GM19467 (cell line): ENCODE measurements at regions not wholly inside any gene's neighbourhood (a gene's known extent, or its start where the extent isn't known, plus 50 kb on each side); places are given as distances from the start of the nearest gene placed in this dataset.
"Not testable (repeated sequence)": the region's sequence is repeated elsewhere in the genome, so short reads cannot be mapped to it uniquely, and the experiment has no call there.

Experiments used
- ATAC-seq: cut with Tn5 transposase; IDR thresholded peaks from one replicate; pipeline ENCODE4 v1.9.1; 2021; ENCODE audit warnings: mild to moderate bottlenecking, moderate library complexity; ENCODE audit not compliant: unreplicated experiment

GRCh38 chr9:63912451-63912850 is 1372.6 kb downstream of the FOXD4L5 start:
- not testable (repeated sequence) for ATAC-seq

DNA sequence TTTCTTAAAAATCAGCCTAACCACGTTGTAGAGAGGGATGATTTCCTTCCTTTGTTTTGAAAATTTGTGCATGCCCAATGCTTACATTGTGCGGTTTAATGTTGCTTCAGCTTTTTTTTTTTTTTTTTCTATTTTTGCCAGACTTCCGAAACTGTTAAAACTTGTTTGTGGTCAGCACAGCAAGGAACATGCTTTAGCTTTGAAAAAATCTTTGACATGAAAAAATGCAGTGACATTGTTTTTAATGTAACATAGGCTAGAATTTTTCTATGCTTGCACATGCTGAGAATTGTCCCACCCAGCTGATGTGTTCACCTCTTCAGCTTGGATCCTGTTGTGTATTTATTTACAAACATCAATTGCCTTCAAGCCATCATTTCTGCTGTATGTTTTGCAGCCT is 1375.9 kb downstream of the FOXD4L5 start:
- ATAC-seq = not testable (repeated sequence)

GRCh38 chr9:63899637-63900190 is 1385.3 kb downstream of the FOXD4L5 start:
- not testable (repeated sequence) for ATAC-seq

DNA sequence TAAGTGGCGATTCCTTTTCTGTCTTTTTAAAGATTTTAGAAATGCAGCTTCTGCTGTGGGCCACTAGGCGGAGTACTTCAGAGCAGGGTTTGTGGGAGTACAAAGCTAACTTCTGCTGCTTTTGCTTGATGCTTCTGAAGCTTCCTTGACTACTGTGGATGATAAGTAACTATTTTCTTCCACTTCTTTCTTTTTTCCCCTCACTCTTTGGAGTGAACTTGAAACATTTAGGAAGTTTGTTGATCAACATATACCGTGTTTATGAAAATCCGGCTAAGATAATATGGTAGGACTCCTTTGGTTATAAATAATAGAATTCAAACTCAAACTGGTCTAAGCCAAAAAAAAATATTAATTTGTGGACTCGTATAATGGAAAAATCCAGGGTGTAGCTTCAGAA is 1403.6 kb downstream of the FOXD4L5 start:
- ATAC-seq = not testable (repeated sequence)

GRCh38 chr9:63876380-63876779 is 1408.6 kb downstream of the FOXD4L5 start:
- not testable (repeated sequence) for ATAC-seq

- ATAC-seq = no peak
Observed at GRCh38 chr9:63859475-63860215, 1425.4 kb downstream of the FOXD4L5 start.

DNA sequence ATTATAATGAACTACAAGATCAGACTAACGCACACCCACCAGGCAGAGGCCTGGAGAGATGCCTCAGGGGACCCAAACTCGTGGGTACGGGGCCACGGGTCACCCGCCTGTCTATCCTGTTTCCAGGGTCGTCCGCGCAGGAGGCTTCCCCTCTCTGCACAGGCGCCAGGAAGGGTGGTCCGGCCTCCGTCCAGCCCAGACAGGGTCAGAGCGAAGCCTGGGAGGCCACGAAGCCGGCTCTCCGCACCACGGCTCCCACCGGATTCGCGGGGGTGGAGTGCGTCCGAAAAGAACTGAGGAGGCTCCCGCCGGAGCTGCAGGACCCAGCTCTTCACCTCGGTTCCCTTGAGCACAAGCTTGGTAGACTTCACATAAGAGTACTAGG is 1425.9 kb downstream of the FOXD4L5 start:
- ATAC-seq = not testable (repeated sequence)

DNA sequence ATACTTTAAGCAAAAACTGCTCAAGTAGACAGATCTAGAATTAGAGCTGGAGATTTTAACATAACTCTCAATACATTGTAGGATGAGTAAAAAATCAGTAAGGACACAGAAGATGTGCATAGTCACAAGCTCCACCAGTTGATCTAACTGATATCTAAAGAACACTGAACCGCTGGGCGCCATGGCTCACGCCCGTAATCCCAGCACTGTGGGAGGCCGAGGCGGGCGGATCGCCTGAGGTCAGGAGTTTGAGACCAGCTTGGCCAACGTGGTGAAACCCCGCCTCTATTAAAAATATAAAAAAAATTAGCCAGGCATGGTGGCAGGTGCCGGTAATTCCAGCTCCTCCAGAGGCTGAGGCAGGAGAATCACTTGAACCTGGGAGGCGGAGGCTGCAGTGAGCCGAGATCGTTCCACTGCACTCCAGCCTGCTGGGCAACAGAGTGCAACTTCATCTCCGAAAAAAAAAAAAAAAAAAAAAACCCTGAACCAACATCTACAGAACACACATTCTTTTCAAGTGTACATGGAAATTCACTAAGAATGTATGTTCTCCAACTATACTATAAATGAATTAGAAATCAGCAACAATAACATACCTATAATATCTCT is 1431.8 kb downstream of the FOXD4L5 start:
- not testable (repeated sequence) for ATAC-seq

DNA sequence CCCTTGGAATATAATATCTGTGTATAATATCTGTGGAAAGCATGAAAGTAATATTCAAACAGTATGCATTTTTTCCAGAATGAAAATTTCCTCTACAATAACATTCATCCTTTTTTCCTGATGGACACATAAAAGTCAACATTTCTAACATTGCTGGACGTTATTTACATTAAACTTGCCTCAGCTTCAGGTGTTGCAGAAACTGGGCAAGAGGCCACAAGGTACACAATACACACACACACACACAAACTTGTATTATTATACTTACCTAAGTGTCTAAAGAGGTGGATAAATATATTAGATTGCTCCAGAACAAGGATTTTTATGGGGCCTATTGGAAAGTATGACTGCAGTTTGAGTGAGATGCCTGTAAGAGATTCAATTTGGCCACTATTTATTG is 1460.2 kb downstream of the FOXD4L5 start:
- not testable (repeated sequence) for ATAC-seq

GRCh38 chr9:63823375-63824201 is 1461.4 kb downstream of the FOXD4L5 start:
- not testable (repeated sequence) for ATAC-seq

DNA sequence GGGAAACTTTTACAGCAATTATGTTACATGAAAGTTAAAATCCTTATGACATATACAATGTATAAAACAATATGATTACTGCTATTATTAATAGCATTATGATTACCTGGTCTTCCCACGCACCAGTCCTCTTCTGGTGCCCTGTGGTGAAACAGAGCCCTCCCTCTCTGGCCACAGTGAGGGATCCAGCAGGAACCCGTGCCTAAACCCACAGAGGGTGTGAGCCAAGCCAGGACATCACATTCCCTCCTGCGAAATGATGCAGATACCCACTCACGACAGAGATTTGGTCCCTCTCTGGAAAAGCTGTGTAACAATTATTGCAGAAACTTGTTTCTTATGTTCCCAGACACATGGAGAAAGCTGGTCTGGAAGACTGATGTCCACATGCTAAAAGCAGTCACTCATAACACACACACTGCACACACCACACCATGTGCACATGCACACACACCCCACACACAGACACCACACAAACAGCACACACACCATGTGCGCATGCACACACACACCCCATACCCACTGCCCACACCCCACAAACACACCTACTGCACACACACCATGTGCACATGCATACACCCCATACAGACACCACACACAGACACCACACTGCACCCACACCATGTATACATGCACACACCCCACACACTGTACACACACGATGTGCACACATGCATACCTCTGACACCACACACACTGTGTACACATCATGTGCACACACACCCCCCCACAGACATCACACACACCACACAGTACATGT is 1462.2 kb downstream of the FOXD4L5 start:
- ATAC-seq = not testable (repeated sequence)

- ATAC-seq = not testable (repeated sequence)
Observed at GRCh38 chr9:63821293-63821692, 1463.7 kb downstream of the FOXD4L5 start.

GRCh38 chr9:63820882-63821281 is 1464.1 kb downstream of the FOXD4L5 start:
- ATAC-seq = not testable (repeated sequence)

DNA sequence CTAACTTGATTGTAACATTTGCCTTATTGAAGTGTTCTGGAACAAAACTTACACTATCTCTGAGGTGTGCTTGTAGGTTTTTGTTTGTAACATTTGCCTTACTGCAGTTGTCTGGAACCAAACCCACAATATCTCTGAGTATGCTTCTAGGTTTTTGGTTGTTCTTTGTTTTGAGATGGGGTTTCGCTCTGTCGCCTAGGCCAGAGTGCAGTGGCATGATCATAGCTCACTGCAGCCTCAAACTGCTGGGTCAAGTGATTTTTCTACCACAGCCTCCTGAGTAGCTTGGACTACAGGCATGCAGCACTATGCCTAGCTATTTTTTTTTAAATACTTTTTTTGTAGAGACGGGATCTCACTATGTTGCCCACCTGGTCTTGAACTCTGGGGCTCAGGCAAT is 1464.6 kb downstream of the FOXD4L5 start:
- not testable (repeated sequence) for ATAC-seq

GRCh38 chr9:63817622-63818518 is 1467.1 kb downstream of the FOXD4L5 start:
- ATAC-seq = peak; percentile 55

GRCh38 chr9:63816751-63817621 is 1468.0 kb downstream of the FOXD4L5 start:
- ATAC-seq = peak; percentile 68

- ATAC-seq = not testable (repeated sequence)
Observed at GRCh38 chr9:63814970-63815669, 1469.9 kb downstream of the FOXD4L5 start.
